ENCODE measurements at regions not wholly inside any gene's neighbourhood (a gene's known extent, or its start where the extent isn't known, plus 50 kb on each side); places are given as distances from the start of the nearest gene placed in this dataset.

DNA sequence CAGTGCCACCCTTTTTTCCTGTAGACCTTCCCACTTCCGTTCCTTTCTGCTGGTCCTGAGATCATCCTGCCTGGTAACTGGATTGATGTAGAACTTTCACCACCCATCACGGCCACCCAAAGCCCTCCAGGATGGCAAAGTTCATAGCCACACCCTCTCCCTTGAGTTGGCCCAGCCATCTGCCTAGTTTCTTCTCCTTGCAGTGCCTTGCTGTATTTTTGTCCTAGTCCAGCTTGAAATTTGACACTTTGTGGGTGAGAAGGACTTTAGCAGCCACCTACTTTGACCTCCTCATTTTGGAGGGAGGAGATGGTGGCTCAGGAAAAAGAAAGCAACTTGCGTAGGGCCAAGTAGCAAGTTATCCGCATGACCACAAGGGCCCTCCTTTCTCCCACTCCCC lies 140.7 kb downstream of the BUB3 start:
- TF ChIP-seq ASH2L (IDR thresholded peaks at IDR 0.05; ENCODE audit: low read length) (no peak), EZH2 (IDR thresholded peaks at IDR 0.05; ENCODE audit: low read depth, low read length, severe bottlenecking) (no peak), BRCA1 (IDR thresholded peaks at IDR 0.05; ENCODE audit: low read depth, low read length) (no peak), EGR1 (IDR thresholded peaks at IDR 0.05; ENCODE audit: borderline replicate concordance, low read depth, low read length) (no peak), KDM1A (IDR thresholded peaks at IDR 0.05; ENCODE audit: borderline replicate concordance, low read length) (no peak), CTCF (IDR thresholded peaks at IDR 0.05; ENCODE audit: control extremely low read depth in 1 of 3, insufficient read depth in 1 of 3, low read depth in 1 of 3, low read length in 3 of 3) (no peak), POLR2AphosphoS5 (IDR thresholded peaks at IDR 0.05; ENCODE audit: low read depth, low read length) (no peak), RAD21 (IDR thresholded peaks at IDR 0.05 in 1 of 2, conservative IDR thresholded peaks at IDR 0.05 in 1 of 2; ENCODE audit: low read depth in 2 of 2, low read length in 2 of 2) (no peak), JUN (IDR thresholded peaks at IDR 0.05; ENCODE audit: low read depth, low read length) (no peak), SP1 (IDR thresholded peaks at IDR 0.05; ENCODE audit: low read depth, low read length) (no peak)

Data from H1 (cell line).